SK-N-MC (cell line): ENCODE measurements at regions not wholly inside any gene's neighbourhood (a gene's known extent, or its start where the extent isn't known, plus 50 kb on each side); places are given as distances from the start of the nearest gene placed in this dataset.

Source experiments
- EZH2 ChIP-seq: fragments of 200-600 bp; sonication (generic); IDR thresholded peaks from one replicate; pipeline ENCODE4 v1.6.1; 2017; ENCODE audit warnings: antibody characterized with exemption
- POLR2AphosphoS5 ChIP-seq: IDR thresholded peaks from 2 replicates; pipeline ENCODE4 v1.6.1; 2012; ENCODE audit warnings: mild to moderate bottlenecking, low read depth, low read length, borderline replicate concordance

GRCh38 chr11:24437123-24437522, 59.7 kb upstream of the LUZP2 start:
- TF ChIP-seq POLR2AphosphoS5 (no peak), EZH2 (no peak)
